Epithelial cell of esophagus (primary cell): ENCODE measurements at regions not wholly inside any gene's neighbourhood (a gene's known extent, or its start where the extent isn't known, plus 50 kb on each side); places are given as distances from the start of the nearest gene placed in this dataset.
A peak's percentile ranks its signal among the peaks of the same experiment; 100 is the strongest.

Experiments
- DNase-seq: peaks from one replicate; pipeline ENCODE4 v3.0.0; 2010; ENCODE audit warnings: low read depth
- H3K4me3 ChIP-seq: 2 replicates; pipeline ENCODE4 v1.5.1; 2011; ENCODE audit warnings: mild to moderate bottlenecking, low read length, control low read depth
- TF ChIP-seq, protein P1 (sequence below): IDR thresholded peaks from 2 replicates; pipeline ENCODE4 v1.5.1; 2011; ENCODE audit warnings: low read depth, mild to moderate bottlenecking, low read length, control low read depth, inconsistent platforms; ENCODE audit not compliant: insufficient read depth; ENCODE audit errors: missing control alignments

DNA sequence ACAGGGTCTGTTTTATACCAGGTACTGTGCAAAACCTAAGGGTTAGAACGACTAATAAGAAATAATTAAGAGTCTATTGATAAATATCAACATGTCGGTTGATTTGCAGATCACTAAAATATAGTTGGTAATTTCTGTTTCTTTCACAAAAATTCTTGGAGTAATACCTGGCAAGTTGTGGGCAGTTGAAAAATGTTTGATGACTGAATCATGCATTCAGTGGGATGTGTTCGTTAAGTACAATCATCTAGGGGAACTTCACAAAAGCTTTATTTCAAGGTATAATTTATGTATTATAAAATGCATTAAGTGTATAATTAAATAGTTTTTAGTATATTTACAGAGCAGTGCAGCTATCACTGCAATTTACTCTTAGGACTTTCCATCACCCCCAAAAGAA is 120.0 kb downstream of the KCNA5 start:
- no peak overlapping the region for H3K4me3 ChIP-seq
- TF ChIP-seq, protein P1, sequence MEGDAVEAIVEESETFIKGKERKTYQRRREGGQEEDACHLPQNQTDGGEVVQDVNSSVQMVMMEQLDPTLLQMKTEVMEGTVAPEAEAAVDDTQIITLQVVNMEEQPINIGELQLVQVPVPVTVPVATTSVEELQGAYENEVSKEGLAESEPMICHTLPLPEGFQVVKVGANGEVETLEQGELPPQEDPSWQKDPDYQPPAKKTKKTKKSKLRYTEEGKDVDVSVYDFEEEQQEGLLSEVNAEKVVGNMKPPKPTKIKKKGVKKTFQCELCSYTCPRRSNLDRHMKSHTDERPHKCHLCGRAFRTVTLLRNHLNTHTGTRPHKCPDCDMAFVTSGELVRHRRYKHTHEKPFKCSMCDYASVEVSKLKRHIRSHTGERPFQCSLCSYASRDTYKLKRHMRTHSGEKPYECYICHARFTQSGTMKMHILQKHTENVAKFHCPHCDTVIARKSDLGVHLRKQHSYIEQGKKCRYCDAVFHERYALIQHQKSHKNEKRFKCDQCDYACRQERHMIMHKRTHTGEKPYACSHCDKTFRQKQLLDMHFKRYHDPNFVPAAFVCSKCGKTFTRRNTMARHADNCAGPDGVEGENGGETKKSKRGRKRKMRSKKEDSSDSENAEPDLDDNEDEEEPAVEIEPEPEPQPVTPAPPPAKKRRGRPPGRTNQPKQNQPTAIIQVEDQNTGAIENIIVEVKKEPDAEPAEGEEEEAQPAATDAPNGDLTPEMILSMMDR = no peak
- no peak for DNase-seq

DNA sequence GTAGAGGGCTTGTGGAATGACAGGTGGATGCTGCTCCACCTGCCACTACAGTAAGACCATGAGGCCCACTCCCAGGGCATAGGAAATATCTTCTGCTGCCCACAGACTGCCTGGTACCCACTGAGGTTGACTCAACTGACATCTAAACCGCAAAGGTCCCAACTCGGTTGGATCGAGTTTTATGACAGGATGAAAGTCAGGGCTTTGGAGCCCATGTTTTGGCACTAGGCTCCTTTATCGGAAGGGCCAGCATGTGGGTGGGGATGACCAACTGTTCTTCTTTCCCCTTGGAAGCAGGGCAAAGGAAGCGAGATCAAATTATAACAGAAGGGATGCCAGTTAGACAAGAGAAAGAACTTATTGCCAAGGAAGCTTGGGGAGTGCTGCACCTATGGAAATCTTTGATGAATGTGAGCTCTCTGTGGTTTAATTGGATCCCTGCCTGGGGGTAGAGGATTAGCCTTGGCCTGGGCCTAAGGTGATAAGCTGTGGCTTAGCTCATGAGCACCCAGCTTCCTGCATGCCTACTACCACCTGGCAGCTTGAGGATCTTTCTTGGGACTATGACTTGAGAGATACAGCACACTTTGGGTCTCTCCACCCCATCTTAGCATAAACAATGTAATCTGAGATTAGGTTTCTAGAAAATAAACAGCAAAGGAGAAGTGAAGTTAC is 121.8 kb downstream of the KCNA5 start:
- DNase-seq = no peak

DNA sequence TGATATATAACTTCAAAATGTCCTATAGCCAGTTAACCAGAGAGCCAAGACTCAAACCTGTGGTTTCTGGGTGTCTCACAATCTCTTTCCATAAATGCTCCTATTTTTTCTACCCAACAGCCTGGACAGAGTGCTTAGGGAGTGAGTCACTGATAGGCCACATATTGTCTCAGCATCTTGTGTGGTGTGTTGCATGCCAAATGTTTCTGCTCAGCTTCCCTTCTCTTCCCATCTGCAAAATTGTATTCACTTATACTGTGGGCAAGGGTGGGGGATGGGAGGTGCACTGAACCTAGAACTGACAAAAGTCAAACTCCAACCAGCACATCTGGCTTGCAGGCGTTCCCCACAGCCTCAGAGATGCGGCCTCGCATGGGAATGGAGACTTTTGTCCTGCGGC is 123.3 kb downstream of the KCNA5 start:
- TF ChIP-seq, protein P1 = no peak
- no peak overlapping the region for H3K4me3 ChIP-seq
- DNase-seq = peak; percentile 0

More for the DNA sequence above, 121.8 kb downstream of the KCNA5 start:
- H3K4me3 ChIP-seq = no peak overlapping the region
- TF ChIP-seq, protein P1 = no peak

DNA sequence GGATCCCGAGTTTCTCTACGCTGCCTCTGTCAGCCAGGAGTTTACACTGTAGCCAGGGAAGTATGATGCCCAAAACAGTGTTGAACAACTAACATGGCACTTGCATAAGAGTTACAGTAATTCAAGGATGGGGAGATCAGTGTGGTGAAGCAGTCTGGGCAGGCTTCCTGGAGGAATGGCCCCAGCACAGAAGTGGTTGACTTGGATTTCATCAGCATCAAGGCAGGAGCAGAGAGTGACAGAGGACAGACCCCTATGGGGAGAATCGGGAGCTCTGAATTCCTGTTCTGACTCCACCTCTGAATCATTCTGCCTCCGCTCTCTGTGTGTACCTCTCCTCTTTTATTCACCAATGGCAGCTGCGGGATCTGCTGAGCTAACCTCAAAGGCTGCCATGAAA is 124.5 kb downstream of the KCNA5 start:
- no peak for DNase-seq
- H3K4me3 ChIP-seq = no peak overlapping the region
- TF ChIP-seq, protein P1 = no peak

DNA sequence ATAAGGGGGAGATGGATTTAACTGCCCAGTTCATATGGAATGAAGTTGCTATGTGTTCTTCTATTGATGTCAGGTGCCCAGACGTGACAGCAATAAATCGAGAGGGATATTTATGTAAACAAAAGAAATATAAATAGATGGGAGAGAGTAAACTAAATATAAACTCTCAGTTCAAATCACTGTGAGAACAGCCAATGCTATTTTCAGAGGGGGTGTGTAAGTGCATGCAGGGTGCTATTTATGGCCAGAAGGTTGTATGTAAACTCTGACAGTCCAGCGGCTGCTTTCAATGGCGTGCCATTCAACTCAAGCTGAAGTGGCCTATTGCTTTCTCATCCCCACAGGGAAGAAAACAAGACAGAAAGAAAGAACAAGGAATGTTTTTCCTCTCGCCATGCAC is 127.2 kb downstream of the KCNA5 start:
- no peak for DNase-seq
- TF ChIP-seq, protein P1 = no peak
- no peak overlapping the region for H3K4me3 ChIP-seq

DNA sequence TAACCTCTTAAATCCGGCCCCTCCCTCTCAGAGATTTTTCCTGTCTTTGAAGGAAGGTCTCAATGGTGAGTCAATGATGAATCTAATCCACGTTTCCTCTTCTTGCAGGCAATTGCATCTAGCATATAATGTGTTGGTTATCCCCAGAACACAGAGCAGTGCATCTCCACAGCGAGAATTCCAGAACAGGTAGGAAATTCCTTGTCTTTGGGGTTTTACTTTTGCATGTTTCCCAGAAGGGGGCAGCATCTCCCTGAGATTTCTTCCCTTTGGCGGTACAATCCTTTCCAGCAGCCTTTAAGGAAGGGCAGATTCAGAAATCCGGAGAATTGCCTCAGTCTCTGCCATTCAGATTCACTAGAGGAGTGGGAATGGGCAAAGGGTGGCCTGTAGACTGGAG is 128.0 kb downstream of the KCNA5 start:
- H3K4me3 ChIP-seq = no peak overlapping the region
- TF ChIP-seq, protein P1 = peak; percentile 66
- peak; percentile 54 for DNase-seq

DNA sequence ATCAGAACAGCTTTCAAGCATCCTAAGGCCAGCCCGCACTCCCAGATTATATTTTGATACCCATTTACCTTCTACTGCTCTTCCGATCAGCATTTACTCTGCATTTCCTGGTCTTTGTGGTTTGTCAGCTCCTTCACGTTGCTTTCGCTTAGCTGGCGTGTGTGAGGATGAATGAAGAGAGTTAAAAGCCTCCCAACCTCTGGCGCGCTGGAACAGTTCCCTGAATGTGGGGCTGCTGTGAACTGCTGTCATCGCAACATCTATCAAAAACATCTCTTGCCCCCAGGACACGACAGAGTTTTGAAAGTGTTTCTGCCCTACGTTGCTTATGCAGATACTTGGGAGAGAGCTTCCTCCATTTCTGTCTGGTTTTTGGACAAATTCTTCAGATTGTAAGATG is 129.2 kb downstream of the KCNA5 start:
- TF ChIP-seq, protein P1 = no peak
- DNase-seq = no peak
- no peak overlapping the region for H3K4me3 ChIP-seq
